GM18502 (cell line): ENCODE measurements at regions not wholly inside any gene's neighbourhood (a gene's known extent, or its start where the extent isn't known, plus 50 kb on each side); places are given as distances from the start of the nearest gene placed in this dataset.
"Not testable (repeated sequence)": the region's sequence is repeated elsewhere in the genome, so short reads cannot be mapped to it uniquely, and the experiment has no call there.

ENCODE experiments used
- ATAC-seq: cut with Tn5 transposase; IDR thresholded peaks from one replicate; pipeline ENCODE4 v1.9.1; 2021; ENCODE audit warnings: mild to moderate bottlenecking; ENCODE audit not compliant: unreplicated experiment, poor library complexity

DNA sequence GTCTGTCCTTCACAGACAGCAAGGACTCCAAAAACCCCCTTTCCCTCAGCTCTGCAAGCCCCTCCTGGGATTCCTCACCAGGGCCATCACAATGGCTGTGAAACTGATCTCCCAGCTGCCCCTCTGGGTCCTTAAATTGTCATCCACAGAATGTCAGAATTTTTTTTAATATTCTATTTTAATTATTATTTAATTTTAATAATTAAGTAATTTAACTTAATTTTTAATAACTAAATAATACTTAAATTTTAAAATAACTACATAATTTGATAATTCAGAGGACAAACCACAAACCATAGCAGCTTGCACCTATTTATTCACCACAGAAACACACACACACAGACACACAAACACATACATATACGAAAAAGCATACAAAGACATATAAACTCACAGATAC, 565.8 kb upstream of the COBL start:
- no peak for ATAC-seq

DNA sequence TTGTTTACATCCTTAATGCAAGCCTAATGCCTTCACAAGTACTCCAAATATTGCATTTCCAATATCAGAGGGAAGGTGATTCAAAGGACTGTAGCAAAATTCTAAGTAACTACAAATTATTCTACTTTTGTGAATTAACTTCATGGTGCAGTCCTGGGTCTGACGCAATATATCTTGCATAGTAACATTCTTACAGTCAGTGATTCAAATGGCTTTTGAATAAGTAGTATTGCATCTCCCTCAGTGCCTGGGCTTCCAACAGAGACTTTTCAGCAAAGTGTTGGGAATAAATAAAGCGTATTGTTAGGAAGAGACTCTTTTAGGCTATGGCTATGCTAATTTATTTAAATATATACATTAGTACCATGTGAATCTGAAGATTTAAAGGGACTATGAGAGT, 564.7 kb upstream of the COBL start:
- ATAC-seq = no peak

DNA sequence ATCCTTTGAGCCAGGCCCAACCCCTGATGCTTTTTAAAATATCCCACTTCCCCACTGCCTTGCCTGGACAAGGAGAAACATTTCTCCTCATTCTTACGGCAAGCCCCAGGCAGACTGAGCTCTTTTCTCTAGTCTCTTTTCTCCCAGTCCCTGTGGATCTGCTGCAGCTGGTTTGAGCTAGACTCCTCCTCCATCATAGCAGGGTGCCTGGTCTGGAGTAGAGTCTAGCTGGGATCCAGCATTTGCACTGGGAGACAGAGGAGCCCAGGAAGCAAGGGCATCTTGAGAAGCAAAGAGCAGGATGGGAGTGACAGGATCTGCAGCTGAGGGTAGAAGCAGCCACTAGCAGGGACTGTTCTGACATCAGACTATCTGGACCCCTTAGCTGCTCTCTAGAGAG, 562.3 kb upstream of the COBL start:
- ATAC-seq = no peak

DNA sequence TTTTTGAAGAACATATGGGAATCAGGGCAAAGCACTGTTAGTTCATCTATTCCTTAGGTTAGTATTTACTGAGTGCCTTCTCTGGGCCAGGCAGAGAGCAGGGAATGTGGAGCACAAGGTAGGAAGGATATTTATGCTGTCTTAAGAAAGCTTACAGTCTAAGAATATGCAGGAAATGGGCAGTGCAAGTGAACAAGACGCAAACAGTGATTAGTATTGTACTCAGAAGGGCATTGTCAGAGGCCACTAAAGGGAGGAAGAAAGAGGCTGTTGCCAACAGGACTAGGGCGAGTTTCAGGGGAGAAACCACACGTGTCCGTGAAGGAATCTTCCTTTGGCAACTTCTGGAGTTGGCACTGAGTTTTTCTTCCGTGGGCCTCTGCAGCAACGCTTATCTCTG, 552.8 kb upstream of the COBL start:
- ATAC-seq = no peak

DNA sequence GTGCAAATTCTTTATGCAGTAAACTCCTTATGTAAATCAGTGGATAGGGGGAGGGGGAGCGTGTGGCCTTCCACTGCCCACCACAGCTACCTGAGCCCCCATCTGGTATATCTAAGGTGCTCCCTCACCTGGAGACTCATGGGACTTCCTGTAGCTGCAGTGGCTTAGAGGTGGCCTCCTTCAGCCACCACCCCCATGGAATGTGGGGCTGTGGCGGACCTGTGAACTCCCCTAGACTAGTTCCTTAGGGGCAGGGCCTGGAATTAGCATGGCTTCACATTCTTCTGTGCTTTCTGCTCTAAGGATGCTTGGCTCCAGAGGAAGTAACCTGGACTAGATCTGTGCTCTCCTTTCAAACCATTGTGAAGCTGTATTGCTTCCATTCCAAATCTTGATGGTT, 550.5 kb upstream of the COBL start:
- no peak for ATAC-seq

DNA sequence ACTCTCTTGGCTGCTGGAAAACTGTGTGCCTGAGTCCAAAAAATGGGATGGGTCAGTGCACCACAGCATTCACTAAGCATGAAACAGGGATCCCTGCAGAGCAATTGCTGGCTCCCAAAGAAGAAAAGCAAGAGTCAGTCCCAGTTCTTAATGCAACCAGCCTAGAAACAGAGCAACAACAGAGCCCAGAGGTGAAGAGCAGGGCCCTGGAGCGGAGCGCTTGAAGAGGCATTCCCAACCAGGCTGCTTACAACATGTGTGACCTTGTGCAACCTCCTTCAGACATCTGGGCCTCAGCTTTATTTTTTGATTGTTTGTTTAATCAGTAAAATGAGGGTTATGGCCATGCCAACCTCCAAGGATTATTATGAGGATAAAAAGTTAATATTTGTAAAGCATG, 543.7 kb upstream of the COBL start:
- no peak for ATAC-seq

DNA sequence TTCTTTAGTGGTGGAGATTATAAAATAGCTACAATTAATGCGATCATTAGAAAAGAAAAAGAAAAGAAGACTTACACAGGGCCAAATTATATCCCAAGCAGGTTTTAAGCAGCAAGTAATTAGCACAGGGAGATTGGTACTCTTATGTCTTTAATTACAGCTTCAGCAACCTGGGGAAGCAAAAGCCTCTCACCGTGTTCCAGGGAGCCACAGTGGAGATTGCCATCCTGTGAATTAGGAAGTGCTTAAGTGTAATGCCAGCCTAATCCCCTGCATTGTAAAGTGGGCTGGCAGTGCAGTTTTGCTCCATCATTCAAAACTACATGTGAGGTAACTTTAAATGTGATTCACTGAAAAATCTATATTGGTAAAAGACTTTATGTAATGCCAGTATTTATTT, 533.5 kb upstream of the COBL start:
- no peak for ATAC-seq

DNA sequence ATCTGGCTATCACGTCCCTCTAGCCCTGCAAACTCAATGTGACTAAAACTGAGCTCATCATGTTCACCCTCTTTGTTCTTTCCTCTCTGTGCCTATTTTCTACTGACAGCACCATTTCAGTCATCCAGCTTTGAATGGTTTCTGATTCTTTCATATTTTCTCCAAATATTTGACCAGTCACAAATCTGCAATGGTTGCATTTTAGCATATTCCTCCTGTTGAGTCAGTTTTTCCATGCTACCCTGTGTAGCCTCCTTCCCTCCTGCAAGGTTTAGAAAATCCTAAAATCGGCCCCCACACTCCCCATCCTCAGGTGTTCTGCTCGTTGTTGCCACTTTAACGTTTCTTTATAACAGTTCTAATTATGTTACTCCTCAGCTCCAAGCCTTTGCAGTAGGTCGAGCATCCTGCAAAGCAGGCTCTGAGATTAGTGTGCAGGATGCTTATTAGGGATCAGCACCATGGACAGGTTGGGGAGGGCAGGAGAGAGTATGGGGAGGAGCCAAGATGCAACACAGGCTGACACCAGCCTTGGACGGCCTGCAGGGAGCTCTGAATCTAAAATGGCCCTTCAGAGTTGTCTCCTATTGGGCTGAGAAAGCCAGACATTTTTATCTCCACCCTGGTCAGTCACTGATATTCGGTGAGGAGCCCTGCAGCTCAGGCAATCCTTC, 531.0 kb upstream of the COBL start:
- no peak for ATAC-seq

DNA sequence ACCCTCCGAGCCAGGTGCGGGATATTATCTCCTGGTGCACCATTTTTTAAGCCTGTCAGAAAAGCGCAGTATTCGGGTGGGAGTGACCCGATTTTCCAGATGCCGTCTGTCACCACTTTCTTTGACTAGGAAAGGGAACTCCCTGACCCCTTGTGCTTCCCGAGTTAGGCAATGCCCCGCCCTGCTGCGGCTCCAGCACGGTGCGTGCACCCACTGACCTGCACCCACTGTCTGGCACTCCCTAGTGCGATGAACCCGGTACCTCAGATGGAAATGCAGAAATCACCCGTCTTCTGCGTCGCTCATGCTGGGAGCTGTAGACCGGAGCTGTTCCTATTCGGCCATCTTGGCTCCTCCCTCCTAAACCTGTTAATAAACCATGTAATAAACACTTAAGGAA, 522.5 kb upstream of the COBL start:
- not testable (repeated sequence) for ATAC-seq

DNA sequence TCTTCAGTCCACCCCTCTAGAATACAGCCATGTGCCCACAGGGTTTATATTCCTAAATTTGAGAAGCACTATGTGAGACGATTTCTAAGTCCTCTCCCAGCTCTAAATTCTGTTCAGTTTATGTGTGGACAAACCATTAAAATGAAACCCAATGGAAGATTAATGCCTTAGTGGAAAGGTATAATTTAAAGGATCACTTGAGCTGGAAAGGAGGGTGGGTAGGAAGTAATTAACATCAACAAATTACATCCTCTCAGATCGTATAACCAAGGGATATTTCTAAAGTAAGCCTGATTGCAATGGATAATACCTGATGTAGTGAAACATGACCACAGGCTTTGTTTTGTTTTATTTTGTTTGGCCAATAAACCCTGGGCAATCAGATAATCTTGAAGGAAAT, 511.0 kb upstream of the COBL start:
- ATAC-seq = no peak

DNA sequence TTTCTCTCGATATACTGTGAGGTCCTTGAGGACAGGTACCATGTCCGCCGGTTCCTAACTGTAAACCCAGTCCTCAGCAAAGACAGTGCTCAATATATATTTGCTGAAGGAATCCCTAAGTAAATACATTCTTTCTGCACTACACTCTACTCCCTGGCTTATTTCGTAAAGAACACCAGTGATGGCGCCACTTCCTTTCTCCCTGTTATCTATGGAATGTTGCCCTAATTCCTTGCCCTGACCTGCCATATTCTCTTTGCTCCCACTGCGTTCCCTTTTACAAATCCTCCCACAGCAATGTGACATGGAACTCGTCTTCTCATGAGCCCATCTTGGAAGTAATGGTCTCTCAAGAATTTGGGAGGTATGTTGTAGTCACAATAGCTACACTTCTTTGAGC, 507.4 kb upstream of the COBL start:
- ATAC-seq = no peak

DNA sequence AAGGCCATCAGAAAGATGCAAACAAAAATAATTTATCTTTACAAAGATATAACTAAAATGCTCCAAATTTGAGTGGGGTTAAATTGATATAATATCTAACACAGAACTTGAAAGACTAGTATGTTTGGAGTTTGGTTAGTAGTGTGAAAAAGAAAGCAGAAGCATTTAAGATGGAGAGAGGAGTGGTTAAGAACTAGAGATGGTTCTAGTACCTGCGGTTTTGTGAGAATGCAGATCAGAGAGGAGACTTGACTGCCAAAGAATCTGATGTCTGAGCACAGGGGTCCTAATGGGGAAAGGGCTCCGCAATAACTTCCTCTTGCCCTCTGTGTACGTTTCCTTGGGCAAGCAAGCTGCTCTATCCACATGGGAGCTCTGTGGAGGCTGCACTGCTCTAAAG, 506.8 kb upstream of the COBL start:
- no peak for ATAC-seq

DNA sequence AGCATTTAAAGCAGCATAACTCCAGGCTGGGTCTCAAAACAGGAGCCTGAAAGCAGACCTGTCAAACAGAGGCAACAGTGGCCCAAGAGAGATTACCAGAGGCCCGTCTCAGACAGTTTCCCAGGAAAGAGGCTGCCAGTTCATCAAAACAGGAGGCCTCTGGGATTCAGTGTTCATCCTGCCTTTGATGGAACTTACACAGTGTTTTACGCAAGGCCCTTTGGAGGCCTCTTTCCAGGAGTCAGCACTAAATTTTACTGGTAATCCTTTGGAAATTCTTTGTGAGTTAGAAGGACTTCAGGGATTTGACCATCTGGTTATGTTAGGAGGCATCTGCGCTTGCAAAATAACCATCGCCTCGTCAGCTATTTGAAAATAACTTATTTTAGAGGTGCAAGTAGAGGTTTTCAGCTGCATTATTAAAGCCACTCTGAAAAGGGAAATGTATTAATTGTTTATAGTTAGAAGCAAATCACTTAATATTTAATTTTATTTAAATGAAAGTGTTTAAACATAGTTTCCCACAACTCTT, 501.2 kb upstream of the COBL start:
- no peak for ATAC-seq

DNA sequence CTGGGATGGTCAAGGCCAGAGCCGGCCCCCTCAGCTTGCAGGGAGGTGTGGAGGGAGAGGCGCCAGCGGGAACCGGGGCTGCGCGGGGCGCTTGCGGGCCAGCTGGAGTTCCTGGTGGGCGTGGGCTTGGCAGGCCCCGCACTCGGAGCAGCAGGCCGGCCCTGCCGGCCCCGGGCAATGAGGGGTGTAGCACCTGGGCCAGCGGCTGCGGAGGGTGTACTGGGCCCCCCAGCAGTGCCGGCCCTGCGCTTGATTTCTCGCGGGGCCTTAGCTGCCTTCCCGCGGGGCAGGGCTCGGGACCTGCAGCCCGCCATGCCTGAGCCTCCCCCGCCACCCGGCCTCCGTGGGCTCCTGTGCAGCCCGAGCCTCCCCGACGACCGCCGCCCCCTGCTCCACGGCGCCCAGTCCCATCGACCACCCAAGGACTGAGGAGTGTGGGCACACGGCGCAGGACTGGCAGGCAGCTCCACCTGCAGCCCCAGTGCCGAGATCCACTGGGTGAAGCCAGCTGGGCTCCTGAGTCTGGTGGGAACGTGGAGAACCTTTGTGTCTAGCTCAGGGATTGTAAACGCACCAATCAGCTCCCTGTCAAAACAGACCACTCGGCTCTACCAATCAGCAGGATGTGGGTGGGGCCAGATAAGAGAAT, 489.3 kb upstream of the COBL start:
- ATAC-seq = not testable (repeated sequence)

DNA sequence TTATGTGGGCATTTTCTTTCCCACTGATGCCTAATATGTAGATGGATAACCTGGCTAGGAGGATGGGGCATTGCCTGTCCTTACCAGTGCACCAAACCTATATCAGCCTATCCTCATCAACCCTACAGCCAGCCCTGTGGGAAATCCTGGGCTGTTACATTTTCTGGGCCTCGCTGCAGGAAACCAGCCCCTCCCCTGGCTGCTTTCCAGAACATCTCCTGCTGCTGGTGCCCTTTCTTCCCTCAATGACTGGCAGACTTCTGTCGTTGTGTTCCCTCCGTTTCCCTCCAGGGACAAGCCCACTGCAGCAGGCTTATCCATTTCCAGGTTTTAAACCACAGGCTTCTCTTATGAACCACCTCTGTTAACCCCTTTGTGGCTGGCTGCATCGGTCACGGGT, 486.1 kb upstream of the COBL start:
- no peak for ATAC-seq

DNA sequence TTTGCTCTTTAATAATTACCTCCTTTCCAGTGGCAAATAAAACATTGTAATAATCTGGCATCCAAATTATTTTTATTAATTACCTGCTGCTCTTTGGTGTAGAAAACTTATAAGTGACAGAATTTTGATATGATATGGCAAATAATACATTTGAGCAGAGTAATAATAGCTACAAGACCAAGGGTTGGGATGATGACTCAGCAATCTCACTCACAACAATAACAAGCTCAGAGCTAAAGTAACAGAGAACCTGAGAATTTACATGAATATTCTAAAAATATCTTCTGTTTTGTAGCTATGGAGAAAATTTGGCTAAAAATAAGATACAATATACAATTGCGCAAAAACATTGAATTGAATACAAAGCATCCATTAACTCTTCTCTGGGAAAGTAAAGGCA, 480.8 kb upstream of the COBL start:
- ATAC-seq = no peak

DNA sequence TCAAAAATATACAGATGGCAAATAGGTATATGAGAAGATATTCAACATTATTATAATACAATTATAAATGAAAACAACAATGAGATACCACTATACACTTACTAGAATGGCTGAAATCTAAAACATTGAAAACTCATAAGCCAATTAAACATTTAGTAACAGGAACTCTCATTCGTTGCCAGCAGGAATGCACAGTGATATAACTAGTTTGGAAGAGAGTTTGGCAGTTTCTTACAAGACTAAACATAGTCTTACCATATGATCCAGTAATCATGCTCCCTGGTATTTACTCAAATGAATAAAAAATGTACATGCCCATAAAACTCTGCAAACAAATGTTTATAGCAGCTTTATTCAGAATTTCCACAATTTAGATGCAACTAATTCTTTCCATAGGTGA, 476.2 kb upstream of the COBL start:
- ATAC-seq = no peak

DNA sequence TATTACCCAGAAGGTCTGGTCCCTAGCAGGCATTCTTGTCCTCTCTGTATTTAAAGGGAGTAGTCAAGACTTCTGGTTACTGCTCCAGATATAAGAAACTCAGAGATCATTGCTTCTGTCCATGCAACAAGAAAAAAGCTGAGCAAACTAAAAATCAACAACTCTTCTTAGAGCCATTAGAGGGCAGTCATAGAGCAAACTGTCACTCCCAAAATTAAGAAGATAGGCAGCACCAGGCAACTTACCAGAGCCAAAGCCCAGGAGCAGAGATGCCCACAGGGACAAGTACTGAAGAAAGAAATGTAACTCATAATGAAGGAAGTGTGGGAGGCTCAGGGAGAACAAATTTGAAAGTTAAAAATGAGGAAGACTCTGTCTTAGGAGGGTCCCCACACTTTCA, 472.9 kb upstream of the COBL start:
- no peak for ATAC-seq

DNA sequence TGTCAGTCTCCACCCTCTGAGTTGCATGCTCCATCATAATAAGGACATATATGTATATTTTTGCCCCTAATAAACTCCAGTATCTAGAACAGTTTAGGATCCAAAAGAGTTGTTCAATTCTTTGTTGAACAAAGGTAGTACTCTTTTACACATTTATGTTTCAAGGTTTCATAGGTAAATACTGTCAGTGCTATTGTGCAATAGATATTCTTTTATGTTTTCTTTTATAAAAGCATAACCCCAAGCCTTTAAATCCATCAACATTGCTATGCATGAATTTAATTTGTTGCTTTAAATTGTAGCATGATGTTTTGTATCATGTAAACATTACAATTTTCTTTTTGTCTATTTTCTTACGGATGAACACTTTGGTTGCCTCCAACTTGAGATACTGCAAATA, 469.7 kb upstream of the COBL start:
- ATAC-seq = no peak

DNA sequence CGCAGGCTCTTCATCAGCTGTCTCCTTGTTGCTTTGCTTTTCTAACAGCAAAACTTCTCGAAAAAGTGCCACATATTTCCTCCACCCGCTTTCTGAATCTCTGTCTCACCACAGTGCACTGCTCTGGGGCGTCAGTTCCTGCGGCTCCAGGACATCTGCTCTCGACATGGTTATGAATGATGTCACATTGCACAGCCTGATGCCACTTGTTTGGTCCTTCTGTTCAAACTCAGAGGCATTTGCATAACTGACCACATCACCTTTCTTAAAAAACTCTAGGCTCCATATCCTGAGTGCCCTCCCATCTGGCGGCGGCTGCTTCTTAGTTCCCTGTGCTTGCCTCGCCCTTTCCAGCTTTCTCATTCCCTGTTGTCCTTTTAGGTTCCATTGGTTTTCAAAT, 469.3 kb upstream of the COBL start:
- ATAC-seq = no peak

DNA sequence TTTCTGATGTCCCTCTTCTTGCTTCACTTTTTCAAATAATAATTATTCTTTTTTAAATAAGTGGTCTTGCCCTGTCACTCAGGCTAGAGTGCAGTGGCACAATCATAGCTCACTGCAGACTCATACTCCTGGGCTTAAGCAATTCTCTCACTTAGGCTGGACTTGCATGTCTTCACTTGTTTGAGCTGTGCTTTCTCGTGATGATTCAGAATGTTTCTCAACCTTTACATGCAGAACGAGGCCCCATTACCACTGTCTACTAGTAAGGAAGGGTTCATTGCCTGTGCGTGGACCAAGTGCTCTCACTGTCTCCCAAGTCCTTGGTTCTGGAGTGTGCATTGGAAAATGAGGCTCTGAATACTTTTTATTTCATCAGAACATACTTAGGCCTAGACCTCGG, 468.6 kb upstream of the COBL start:
- no peak for ATAC-seq

DNA sequence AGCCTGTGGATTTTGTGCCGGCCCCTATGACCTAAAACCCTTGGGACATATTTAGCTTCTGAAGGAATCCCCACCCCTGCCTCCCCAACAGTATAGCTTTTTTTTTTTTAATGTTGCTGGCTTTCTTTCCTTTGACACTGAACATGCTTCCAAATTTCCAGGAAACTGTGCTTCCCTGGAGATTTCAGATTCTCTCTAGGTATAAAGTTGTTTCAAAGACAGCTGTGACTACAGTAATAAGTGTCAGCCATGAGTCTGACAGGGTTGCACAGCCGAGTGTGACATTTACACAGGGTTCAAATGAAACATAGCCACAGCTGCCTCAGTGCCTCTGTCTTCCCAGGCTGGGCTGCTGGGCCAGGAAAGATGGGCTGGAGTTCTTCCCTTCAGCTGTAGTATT, 466.6 kb upstream of the COBL start:
- no peak for ATAC-seq
